ENCODE measurements at regions not wholly inside any gene's neighbourhood (a gene's known extent, or its start where the extent isn't known, plus 50 kb on each side); places are given as distances from the start of the nearest gene placed in this dataset.

GRCh38 chr2:129781749-129782632, 197.5 kb upstream of the RAB6C start:
- no peak for TF ChIP-seq CTCF (IDR thresholded peaks at IDR 0.05; ENCODE audit: control insufficient read depth, insufficient read depth, low read depth, low read length, missing control alignments)
- no peak for DNase-seq (ENCODE audit: low read depth)
- H3K4me3 ChIP-seq (ENCODE audit: control insufficient read depth, low read depth, low read length): no peak overlapping the region

GRCh38 chr2:129782633-129782990, 196.9 kb upstream of the RAB6C start:
- no peak for DNase-seq (ENCODE audit: low read depth)
- TF ChIP-seq CTCF (IDR thresholded peaks at IDR 0.05; ENCODE audit: control insufficient read depth, insufficient read depth, low read depth, low read length, missing control alignments): no peak
- no peak overlapping the region for H3K4me3 ChIP-seq (ENCODE audit: control insufficient read depth, low read depth, low read length)

- H3K4me3 ChIP-seq (ENCODE audit: control insufficient read depth, low read depth, low read length): no peak overlapping the region
- no peak for DNase-seq (ENCODE audit: low read depth)
- TF ChIP-seq CTCF (IDR thresholded peaks at IDR 0.05; ENCODE audit: control insufficient read depth, insufficient read depth, low read depth, low read length, missing control alignments): no peak
Measured at GRCh38 chr2:129784486-129784885, 195.0 kb upstream of the RAB6C start.

GRCh38 chr2:129791712-129792111, 187.8 kb upstream of the RAB6C start:
- DNase-seq (ENCODE audit: low read depth): no peak
- TF ChIP-seq CTCF (IDR thresholded peaks at IDR 0.05; ENCODE audit: control insufficient read depth, insufficient read depth, low read depth, low read length, missing control alignments): no peak

GRCh38 chr2:129793431-129793902, 186.0 kb upstream of the RAB6C start:
- no peak for DNase-seq (ENCODE audit: low read depth)
- TF ChIP-seq CTCF (IDR thresholded peaks at IDR 0.05; ENCODE audit: control insufficient read depth, insufficient read depth, low read depth, low read length, missing control alignments): no peak
- H3K4me3 ChIP-seq (ENCODE audit: control insufficient read depth, low read depth, low read length): no peak overlapping the region

More at GRCh38 chr2:129791712-129792111, 187.8 kb upstream of the RAB6C start:
- H3K4me3 ChIP-seq (ENCODE audit: control insufficient read depth, low read depth, low read length): no peak overlapping the region

GRCh38 chr2:129794116-129794515, 185.3 kb upstream of the RAB6C start:
- DNase-seq (ENCODE audit: low read depth): no peak
- H3K4me3 ChIP-seq (ENCODE audit: control insufficient read depth, low read depth, low read length): no peak overlapping the region
- no peak for TF ChIP-seq CTCF (IDR thresholded peaks at IDR 0.05; ENCODE audit: control insufficient read depth, insufficient read depth, low read depth, low read length, missing control alignments)
